ENCODE measurements at regions not wholly inside any gene's neighbourhood (a gene's known extent, or its start where the extent isn't known, plus 50 kb on each side); places are given as distances from the start of the nearest gene placed in this dataset.
"Not testable (repeated sequence)": the region's sequence is repeated elsewhere in the genome, so short reads cannot be mapped to it uniquely, and the experiment has no call there.

DNA sequence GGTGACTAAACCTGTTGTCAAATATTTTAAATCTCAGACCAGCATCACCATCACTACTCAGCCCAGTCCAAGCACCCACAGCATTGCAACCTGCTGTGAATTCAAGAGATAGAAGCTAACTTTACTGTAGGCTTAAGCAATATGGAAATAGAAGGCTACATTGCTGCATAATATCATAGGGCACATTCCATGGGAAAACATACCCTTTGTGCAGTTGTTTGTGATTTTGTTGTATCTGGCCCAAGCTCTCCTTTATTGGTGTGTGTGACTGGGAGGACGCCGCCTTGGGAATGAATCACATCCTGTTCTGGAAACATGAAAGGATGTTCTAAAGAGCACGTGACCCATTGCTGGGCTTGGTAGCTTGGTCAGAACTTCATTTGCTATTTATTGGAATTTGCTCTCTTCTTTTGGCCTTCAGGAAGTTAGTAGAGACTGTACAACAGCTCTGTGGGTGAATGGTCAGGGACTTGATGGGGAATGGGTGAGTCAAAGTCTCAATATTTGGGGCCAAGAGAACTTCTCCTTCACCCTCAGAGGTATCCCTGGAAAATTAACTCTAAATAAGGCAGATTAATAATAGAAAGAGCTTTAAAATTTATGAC lies 106.8 kb upstream of the SERPINE2 start:
- DNase-seq = no peak

DNA sequence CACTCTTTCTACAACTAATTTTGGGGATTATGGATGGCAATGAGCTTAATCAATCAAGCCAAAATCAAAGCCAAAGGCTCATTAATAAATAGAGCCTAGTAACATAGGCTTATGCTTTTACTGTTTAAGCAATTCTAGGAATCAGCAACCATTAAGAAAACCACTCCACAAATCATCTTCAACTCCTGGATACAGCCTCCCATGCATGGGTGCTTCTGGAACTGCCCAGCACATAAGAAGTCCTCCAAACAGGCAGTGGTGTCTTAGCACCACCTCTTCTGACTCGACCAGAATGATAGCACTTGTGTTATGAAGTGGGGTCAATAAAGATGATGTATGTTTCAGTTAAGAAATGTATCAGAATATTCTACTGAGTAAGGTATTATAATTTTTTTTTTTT lies 104.4 kb upstream of the SERPINE2 start:
- no peak for DNase-seq

- DNase-seq = no peak
These were observed 103.6 kb upstream of the SERPINE2 start for GRCh38 chr2:224142397-224143312.

DNA sequence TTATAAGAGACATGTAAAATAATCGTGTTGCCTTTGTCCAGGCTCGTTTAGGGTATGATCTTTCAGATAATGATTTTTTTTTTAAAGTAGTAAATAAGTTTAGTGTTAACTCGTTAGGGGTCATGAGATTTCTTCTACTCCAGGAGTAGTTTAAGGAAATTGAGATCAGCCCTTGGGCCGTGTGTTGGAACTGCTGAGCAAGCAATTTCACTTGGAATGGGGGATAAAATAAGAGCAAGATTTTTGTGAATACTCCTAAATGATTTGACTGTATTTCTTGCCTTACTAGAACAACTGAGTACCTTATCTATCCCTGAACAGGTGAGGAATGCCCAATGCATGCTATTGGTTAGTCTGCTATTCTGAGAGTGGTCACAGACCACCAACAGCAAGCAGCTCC lies 102.2 kb upstream of the SERPINE2 start:
- DNase-seq = no peak

DNA sequence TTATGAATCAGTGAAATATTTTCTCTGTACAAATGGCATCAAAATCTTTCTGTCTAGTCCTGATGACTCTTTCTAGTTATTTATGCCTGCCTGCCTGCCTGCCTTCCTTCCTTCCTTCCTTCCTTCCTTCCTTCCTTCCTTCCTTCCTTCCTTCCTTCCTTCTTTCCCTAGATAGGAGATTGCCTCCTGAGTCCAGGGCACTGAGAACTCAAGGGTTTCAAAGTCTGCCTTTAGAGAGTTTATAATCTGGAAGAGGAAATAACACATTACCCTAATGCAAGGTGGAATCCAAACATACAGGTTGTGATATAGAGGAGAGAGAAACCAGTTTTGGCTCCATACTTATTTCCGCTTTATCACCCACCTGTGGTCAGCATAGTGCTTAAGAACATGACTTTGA lies 98.1 kb upstream of the SERPINE2 start:
- no peak for DNase-seq

DNA sequence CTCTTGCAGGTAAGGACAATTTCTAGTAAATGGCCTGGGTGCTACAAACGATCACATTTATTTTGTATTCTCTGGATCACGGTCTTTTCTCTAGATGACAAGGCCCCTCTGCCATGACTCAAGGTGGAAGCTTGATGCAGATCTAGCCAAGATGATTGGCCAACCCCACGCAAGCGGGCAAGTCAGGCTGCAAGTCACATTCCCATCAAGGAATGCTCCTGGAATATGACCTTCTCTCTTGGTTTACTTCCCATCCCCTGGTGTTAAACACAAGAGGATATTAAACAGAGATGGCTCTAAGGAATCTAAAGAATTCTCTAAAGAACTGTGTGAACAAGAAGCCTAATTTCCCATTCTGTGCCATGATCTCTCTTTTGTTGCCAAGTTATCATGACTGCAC lies 97.3 kb upstream of the SERPINE2 start:
- DNase-seq = no peak

DNA sequence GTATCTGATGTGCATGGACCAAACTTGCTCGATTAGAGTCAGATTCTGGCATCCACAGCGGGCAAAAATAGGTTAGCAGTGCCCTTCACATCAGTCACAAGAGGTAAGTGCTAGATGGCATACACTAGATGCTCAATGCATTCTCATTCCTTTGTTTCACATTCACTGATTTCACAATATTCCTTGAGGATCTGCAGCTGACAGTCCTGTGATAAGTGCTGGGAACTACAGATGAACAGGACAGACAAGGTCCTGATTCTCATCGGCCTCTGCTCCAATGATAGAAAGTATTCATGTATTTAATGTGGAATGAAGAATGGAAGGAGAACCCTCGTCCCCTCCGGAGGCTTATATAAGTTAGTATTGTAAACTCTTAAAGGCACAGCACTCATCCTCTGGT lies 96.8 kb upstream of the SERPINE2 start:
- DNase-seq = no peak

GRCh38 chr2:224134003-224134734 lies 95.1 kb upstream of the SERPINE2 start:
- no peak for DNase-seq

- DNase-seq = no peak
These were observed 94.3 kb upstream of the SERPINE2 start for GRCh38 chr2:224133387-224133786.

- peak; percentile 30 for DNase-seq
These were observed 88.9 kb upstream of the SERPINE2 start for GRCh38 chr2:224127871-224128501.

GRCh38 chr2:224126440-224126839 lies 87.4 kb upstream of the SERPINE2 start:
- peak; percentile 30 for DNase-seq

GRCh38 chr2:224126003-224126402 lies 86.9 kb upstream of the SERPINE2 start:
- DNase-seq = peak; percentile 11

DNA sequence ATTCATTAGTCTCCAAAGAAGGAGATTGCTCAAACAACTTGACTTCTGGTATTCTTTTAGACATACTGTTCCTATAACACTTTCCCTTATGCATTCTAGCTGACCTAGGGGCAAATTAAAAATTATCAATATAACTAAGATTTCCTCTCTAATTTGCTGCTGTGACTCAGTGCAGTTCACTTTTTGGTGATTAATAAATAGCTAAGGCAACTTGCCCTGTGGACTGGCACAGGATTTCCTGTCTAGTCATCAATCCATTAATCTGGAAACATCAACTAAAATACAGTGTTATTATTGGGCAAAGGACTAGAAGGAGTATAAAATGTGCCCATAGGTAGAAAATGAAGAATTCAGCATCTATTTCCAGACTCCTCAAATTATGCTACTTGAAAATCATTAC lies 83.5 kb upstream of the SERPINE2 start:
- DNase-seq = no peak

DNA sequence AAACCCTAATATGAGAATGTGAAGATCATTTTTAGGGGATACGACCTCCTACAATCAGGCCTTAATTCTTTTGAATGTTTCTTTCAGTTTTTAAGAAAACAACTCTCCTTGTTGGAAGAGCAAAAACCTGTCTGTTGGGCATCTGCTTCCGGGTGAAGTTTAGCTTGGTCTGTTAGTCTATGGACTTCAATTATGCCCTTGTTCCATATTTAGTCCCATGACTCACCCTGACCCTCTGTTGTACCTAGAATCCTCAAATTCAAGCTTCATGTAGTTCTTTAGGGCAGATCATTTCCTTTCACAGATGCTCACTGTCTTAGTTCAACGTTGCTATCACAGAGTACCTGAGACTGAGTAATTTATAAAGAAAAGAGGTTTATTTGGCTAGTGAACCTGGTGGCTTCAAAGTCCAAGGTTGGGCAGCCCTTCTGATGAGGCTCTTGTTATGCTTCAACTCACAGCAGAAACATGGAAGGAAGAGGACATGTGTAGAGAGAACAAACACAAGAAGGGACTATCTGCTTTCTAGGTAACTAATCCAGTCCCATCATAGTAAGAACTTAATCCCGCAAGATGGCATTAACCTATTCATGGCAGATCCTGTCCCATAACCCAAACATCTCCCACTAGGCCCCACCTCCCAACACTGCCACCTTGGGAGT lies 82.5 kb upstream of the SERPINE2 start:
- no peak for DNase-seq

GRCh38 chr2:224120986-224121385 lies 81.9 kb upstream of the SERPINE2 start:
- no peak for DNase-seq

- DNase-seq = not testable (repeated sequence)
These were observed 80.8 kb upstream of the SERPINE2 start for GRCh38 chr2:224119846-224120245.

- DNase-seq = no peak
These were observed 75.3 kb upstream of the SERPINE2 start for GRCh38 chr2:224114428-224114827.

DNA sequence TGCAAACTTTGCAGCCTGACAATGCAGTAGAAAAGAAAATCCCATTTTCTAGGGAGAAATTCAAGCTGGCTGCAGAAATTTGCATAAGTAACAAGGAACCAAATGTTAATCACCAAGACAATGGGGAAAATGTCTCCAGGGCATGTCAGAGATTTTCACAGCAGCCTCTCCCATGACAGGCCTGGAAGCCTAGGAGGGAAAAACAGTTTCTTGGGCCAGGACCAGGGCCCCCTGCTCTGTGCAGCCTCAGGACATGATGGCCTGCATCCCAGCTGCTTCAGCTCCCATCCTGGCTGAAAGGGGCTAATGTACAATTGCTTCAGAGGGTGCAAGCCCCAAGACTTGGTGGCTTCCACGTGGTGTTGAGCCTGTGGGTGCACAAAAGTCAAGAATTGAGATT lies 74.8 kb upstream of the SERPINE2 start:
- not testable (repeated sequence) for DNase-seq

- DNase-seq = no peak
These were observed 72.5 kb upstream of the SERPINE2 start for GRCh38 chr2:224111576-224111975.

DNA sequence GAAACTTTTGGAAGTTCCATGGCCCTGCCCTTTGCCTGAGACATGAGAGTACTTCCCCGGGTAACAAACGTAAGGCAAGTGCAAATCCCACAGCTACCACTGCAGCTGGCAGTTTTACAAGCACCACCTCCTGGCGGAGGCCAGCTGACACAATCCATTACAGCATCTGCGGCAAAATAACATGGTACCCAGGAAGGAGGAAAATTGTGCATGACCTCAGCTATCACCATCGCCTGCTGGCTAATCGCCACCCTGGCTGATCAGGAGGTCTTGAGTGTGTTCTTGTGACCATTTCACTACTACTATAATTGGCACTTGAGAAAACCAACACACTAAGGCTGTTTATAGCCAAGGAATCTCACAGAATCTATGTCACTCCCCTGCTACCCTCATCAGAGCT lies 71.7 kb upstream of the SERPINE2 start:
- no peak for DNase-seq

DNA sequence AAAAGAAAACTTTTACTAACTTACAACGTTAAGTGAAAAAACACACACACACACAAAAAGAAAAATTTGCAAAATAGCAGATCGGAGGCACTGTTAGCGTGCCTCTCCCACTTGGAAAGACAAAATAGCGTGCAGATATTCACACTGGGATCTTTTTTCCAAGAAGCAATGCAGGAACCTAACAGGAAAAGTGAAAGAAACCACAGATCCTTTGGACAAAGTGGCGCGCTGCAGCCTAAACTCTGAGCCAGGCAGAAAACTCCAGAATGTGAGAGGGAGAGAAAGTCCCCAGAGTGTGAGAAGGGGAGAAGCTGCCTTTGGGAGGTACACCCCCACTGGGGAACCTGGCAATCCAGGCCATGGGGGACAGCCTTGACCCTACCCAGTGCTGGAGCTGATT lies 70.7 kb upstream of the SERPINE2 start:
- DNase-seq = no peak

- no peak for DNase-seq
These were observed 67.7 kb upstream of the SERPINE2 start for GRCh38 chr2:224106794-224107193.
